ENCODE measurements at regions not wholly inside any gene's neighbourhood (a gene's known extent, or its start where the extent isn't known, plus 50 kb on each side); places are given as distances from the start of the nearest gene placed in this dataset.
A peak's percentile ranks its signal among the peaks of the same experiment; 100 is the strongest.

GRCh38 chr18:66687635-66688034, 83.7 kb upstream of the CDH19 start:
- H3K4me3 Mint-ChIP-seq: no peak overlapping the region
- Histone ChIP-seq H3F3A (ENCODE audit: low read depth) (peaks cover 11% of the 10 kb centered on the region), H3K9me3 (ENCODE audit: low read depth) (peaks cover 16% of the 10 kb centered on the region), H3K4me2 (no peak overlapping the region), H2AFZ (replicated peaks) (no peak overlapping the region), H3K27ac (no peak overlapping the region), H3K4me1 (peaks cover 10% of the 10 kb centered on the region), H3K4me3 (no peak overlapping the region), H4K20me1 (ENCODE audit: low read depth) (no peaks in the 10 kb centered on the region), H3K79me2 (ENCODE audit: low read depth) (no peaks in the 10 kb centered on the region), H3K36me3 (peaks cover 4% of the 10 kb centered on the region), H3K9ac (no peak overlapping the region), H3K27me3 (no peaks in the 10 kb centered on the region)
- peaks cover 6% of the 10 kb centered on the region for H3K4me1 Mint-ChIP-seq
- DNase-seq (ENCODE audit: low spot score): no peak
- H3K36me3 Mint-ChIP-seq: no peaks in the 10 kb centered on the region
- TF ChIP-seq EZH2 (IDR thresholded peaks at IDR 0.05) (no peak), EZH2phosphoT487 (IDR thresholded peaks at IDR 0.05) (no peak), CTCF (IDR thresholded peaks at IDR 0.05) (no peak)
- H3K27me3 Mint-ChIP-seq (ENCODE audit: insufficient read depth, low read depth): no peaks in the 10 kb centered on the region
- H3K9me3 Mint-ChIP-seq: peaks cover 13% of the 10 kb centered on the region
- H3K27ac Mint-ChIP-seq: no peak overlapping the region

GRCh38 chr18:66682855-66683322, 79.0 kb upstream of the CDH19 start:
- peaks cover 15% of the 10 kb centered on the region for H3F3A ChIP-seq (ENCODE audit: low read depth)
- TF ChIP-seq EZH2 (IDR thresholded peaks at IDR 0.05) (no peak), CTCF (IDR thresholded peaks at IDR 0.05) (no peak), EZH2phosphoT487 (IDR thresholded peaks at IDR 0.05) (no peak)
- H3K9me3 ChIP-seq (ENCODE audit: low read depth): no peaks in the 10 kb centered on the region
- DNase-seq (ENCODE audit: low spot score): peak; percentile 14
- peak overlapping the region; percentile 90 for H3K27ac ChIP-seq
- no peak overlapping the region for H3K4me3 ChIP-seq
- Mint-ChIP-seq H3K36me3 (no peaks in the 10 kb centered on the region), H3K4me1 (peaks cover 8% of the 10 kb centered on the region), H3K27ac (peak overlapping the region; percentile 46), H3K9me3 (peaks cover 11% of the 10 kb centered on the region), H3K27me3 (ENCODE audit: insufficient read depth, low read depth) (peaks cover 2% of the 10 kb centered on the region), H3K4me3 (peak overlapping the region; percentile 13)
- H3K4me2 ChIP-seq: peak overlapping the region; percentile 66
- no peaks in the 10 kb centered on the region for H3K36me3 ChIP-seq
- no peak overlapping the region for H3K9ac ChIP-seq
- H4K20me1 ChIP-seq (ENCODE audit: low read depth): no peaks in the 10 kb centered on the region
- no peaks in the 10 kb centered on the region for H3K27me3 ChIP-seq
- no peaks in the 10 kb centered on the region for H3K79me2 ChIP-seq (ENCODE audit: low read depth)
- H3K4me1 ChIP-seq: peaks cover 18% of the 10 kb centered on the region
- H2AFZ ChIP-seq (replicated peaks): peak overlapping the region; percentile 99

- no peak overlapping the region for H3K27ac Mint-ChIP-seq
- no peak overlapping the region for H3K4me2 ChIP-seq
These were observed 72.8 kb upstream of the CDH19 start for GRCh38 chr18:66676699-66677098.

More at GRCh38 chr18:66676699-66677098, 72.8 kb upstream of the CDH19 start:
- H3K9me3 ChIP-seq (ENCODE audit: low read depth): no peaks in the 10 kb centered on the region
- no peaks in the 10 kb centered on the region for H3K36me3 ChIP-seq
- Mint-ChIP-seq H3K9me3 (peaks cover 5% of the 10 kb centered on the region), H3K27me3 (ENCODE audit: insufficient read depth, low read depth) (peaks cover 2% of the 10 kb centered on the region), H3K36me3 (peaks cover 2% of the 10 kb centered on the region), H3K4me3 (no peak overlapping the region), H3K4me1 (peaks cover 7% of the 10 kb centered on the region)
- no peak overlapping the region for H3K27ac ChIP-seq
- no peaks in the 10 kb centered on the region for H4K20me1 ChIP-seq (ENCODE audit: low read depth)
- peaks cover 22% of the 10 kb centered on the region for H3K4me1 ChIP-seq
- H3K79me2 ChIP-seq (ENCODE audit: low read depth): no peaks in the 10 kb centered on the region
- no peaks in the 10 kb centered on the region for H3K27me3 ChIP-seq
- no peak overlapping the region for H3K9ac ChIP-seq
- H3K4me3 ChIP-seq: no peak overlapping the region
- peaks cover 11% of the 10 kb centered on the region for H3F3A ChIP-seq (ENCODE audit: low read depth)
- TF ChIP-seq EZH2 (IDR thresholded peaks at IDR 0.05): no peak
- no peak for TF ChIP-seq EZH2phosphoT487 (IDR thresholded peaks at IDR 0.05)
- no peak for TF ChIP-seq CTCF (IDR thresholded peaks at IDR 0.05)
- no peak for DNase-seq (ENCODE audit: low spot score)
- H2AFZ ChIP-seq (replicated peaks): peak overlapping the region; percentile 48
